ENCODE measurements at regions not wholly inside any gene's neighbourhood (a gene's known extent, or its start where the extent isn't known, plus 50 kb on each side); places are given as distances from the start of the nearest gene placed in this dataset.

GRCh38 chr11:70569618-70569890 lies 171.2 kb downstream of the CTTN start:
- no peak for TF ChIP-seq CTCF (IDR thresholded peaks at IDR 0.05; ENCODE audit: poor library complexity, severe bottlenecking)
- no peak for TF ChIP-seq EP300 (conservative IDR thresholded peaks at IDR 0.05; ENCODE audit: poor library complexity, severe bottlenecking)
- TF ChIP-seq TAF1 (IDR thresholded peaks at IDR 0.05; ENCODE audit: low read depth), result no peak
- TF ChIP-seq EZH2 (IDR thresholded peaks at IDR 0.05; ENCODE audit: borderline replicate concordance, insufficient read depth, low read length, poor library complexity, severe bottlenecking), result no peak
- no peak for TF ChIP-seq REST (IDR thresholded peaks at IDR 0.05; ENCODE audit: borderline replicate concordance)
- no peak for TF ChIP-seq POLR2AphosphoS5 (IDR thresholded peaks at IDR 0.05)
- no peak for TF ChIP-seq RAD21 (conservative IDR thresholded peaks at IDR 0.05)
- TF ChIP-seq SMC3 (conservative IDR thresholded peaks at IDR 0.05; ENCODE audit: poor library complexity), result no peak
